Subcutaneous abdominal adipose tissue (tissue), 5 donors: ENCODE measurements at regions not wholly inside any gene's neighbourhood (a gene's known extent, or its start where the extent isn't known, plus 50 kb on each side); places are given as distances from the start of the nearest gene placed in this dataset.
A peak's percentile ranks its signal among the peaks of the same experiment; 100 is the strongest.

ENCODE experiments used
- H3K27ac ChIP-seq: one replicate; pipeline ENCODE4 v1.7.0; 2013; ENCODE audit warnings: low read depth, mild to moderate bottlenecking, inconsistent platforms, low read length, moderate library complexity
- H3K27me3 ChIP-seq, 5 donors: one replicate each; pipeline ENCODE4 v1.7.0; 2013; ENCODE audit warnings: low read length in 5 of 5, inconsistent platforms in 1 of 5; ENCODE audit not compliant: control insufficient read depth in 5 of 5, insufficient read depth in 4 of 5
- H3K36me3 ChIP-seq, 5 donors: one replicate each; pipeline ENCODE4 v1.7.0; 2013; ENCODE audit warnings: low read length in 5 of 5; ENCODE audit not compliant: control insufficient read depth in 5 of 5, insufficient read depth in 5 of 5
- H3K4me1 ChIP-seq, 5 donors: one replicate each; pipeline ENCODE4 v1.7.0; 2013; ENCODE audit warnings: low read length in 5 of 5, mild to moderate bottlenecking in 3 of 5, moderate library complexity in 1 of 5; ENCODE audit not compliant: control insufficient read depth in 5 of 5, insufficient read depth in 5 of 5
- H3K4me3 ChIP-seq, 5 donors: one replicate each; pipeline ENCODE4 v1.7.0; 2013; ENCODE audit warnings: low read length in 5 of 5, low read depth in 1 of 5
- H3K9ac ChIP-seq, 5 donors: one replicate each; pipeline ENCODE4 v1.7.0; 2013; ENCODE audit warnings: low read length in 5 of 5, mild to moderate bottlenecking in 4 of 5, moderate library complexity in 3 of 5
- H3K9me3 ChIP-seq, 5 donors: one replicate each; pipeline ENCODE4 v1.7.0; 2013; ENCODE audit warnings: low read length in 5 of 5; ENCODE audit not compliant: control insufficient read depth in 5 of 5
- donor health status: healthy.
- donor health status: healthy.
- donor health status: healthy.
- donor health status: healthy.
- donor health status: healthy.

DNA sequence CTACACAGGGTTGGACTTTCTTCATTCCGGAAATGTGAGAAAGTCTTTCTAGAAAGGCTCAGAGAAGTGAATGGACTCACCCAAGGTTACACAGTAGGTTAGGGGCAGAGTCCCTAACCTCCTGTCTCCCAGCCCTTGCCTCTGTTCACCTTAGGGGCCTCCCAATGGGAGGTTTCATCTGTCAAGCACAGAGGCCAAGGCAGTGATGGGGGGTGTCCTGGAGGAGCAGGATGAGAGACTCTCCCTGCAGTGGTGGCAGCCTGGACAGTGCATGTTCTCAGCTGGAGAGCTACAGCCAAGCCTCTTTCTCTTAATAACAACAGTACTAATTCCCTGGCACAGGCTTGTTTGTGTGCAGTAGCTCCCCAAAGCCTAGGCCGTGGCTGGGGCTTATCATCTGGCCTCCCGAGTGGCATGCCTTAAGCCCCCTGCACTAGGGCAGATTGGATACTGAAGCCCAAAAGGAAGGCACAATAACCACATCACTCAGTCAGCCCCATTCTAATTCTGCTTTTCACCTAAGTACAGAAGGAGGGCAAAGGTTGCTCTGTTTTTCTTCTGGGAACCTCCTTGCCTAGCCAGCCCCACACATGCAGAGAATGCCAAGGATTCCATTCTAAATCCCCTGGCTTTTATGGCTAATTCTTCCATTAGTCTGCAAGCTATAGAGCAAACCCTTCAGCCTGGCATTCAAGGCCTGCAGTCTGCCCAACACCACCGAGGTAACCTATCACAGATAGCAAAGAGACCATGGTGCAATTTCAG, 50.2 kb upstream of the XPA start:
- no peak overlapping the region for H3K9ac ChIP-seq
- no peak overlapping the region for H3K4me3 ChIP-seq
- peaks cover 0 to 8% (median 0%) of the 10 kb centered on the region in 5 donors for H3K27me3 ChIP-seq
- peaks cover 0 to 36% (median 19%) of the 10 kb centered on the region in 5 donors for H3K4me1 ChIP-seq
- no peak overlapping the region for H3K27ac ChIP-seq
- peaks cover 0 to 6% (median 5%) of the 10 kb centered on the region in 5 donors for H3K9me3 ChIP-seq
- H3K36me3 ChIP-seq = no peaks in the 10 kb centered on the region

- Histone ChIP-seq H3K4me1 (peaks cover 0 to 36% (median 19%) of the 10 kb centered on the region in 5 donors), H3K4me3 (no peak overlapping the region), H3K9ac (no peak overlapping the region), H3K36me3 (no peaks in the 10 kb centered on the region), H3K27me3 (peaks cover 0 to 8% (median 0%) of the 10 kb centered on the region in 5 donors), H3K27ac (no peak overlapping the region), H3K9me3 (no peaks in the 10 kb centered on the region)
These were observed 51.4 kb upstream of the XPA start for GRCh38 chr9:97748525-97748924.

DNA sequence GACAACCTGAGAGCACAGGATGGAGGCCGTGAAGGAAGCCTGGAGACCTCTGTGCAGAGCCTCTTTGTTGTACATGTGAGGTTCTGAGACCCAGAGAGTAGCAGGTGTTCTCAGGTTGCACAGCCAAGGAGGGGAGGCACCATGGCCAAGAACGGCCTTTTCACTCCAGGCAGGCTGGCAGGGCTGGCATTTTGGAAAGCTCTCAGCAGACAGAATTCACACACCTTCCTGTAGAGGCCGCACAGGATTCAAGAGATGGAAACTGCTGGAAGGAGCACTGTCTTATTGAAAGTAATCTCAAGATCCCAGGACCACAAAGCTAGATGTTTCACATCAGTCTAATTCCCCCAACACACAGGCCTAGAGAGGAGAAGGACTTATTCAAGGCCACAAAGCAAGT, 52.8 kb upstream of the XPA start:
- Histone ChIP-seq H3K9ac (no peak overlapping the region), H3K4me3 (peak overlapping the region in 1 of 5 donors; percentile 13), H3K27ac (no peak overlapping the region), H3K27me3 (peaks cover 0 to 6% (median 0%) of the 10 kb centered on the region in 5 donors), H3K9me3 (no peaks in the 10 kb centered on the region), H3K4me1 (peaks cover 0 to 36% (median 19%) of the 10 kb centered on the region in 5 donors), H3K36me3 (no peaks in the 10 kb centered on the region)

- Histone ChIP-seq H3K4me3 (no peak overlapping the region), H3K27ac (no peak overlapping the region), H3K9me3 (no peaks in the 10 kb centered on the region), H3K27me3 (no peaks in the 10 kb centered on the region), H3K9ac (no peak overlapping the region), H3K36me3 (no peaks in the 10 kb centered on the region), H3K4me1 (peaks cover 0 to 41% (median 19%) of the 10 kb centered on the region in 5 donors)
These were observed 54.4 kb upstream of the XPA start for GRCh38 chr9:97751531-97751930.

DNA sequence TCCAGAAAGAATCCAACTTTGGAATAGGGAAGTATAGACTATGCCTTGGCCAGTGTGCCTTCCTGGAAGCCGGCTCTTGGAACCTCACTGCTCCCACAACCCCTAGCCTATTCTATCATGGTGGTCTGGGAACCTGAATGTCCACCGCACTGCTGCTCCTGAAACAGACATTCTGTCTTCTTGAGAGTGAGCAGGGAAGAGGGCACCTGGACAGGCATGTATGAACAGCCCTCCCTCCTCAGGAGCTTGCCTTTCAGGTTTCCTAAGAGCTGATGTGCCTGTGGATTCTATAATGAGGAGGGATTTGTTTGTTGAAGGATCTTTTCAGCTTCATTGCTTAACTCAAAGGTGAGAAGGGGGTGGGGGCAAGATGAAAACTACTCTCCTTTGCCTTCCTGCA, 55.1 kb upstream of the XPA start:
- Histone ChIP-seq H3K4me1 (peaks cover 0 to 36% (median 16%) of the 10 kb centered on the region in 5 donors), H3K9ac (no peak overlapping the region), H3K27me3 (no peaks in the 10 kb centered on the region), H3K4me3 (no peak overlapping the region), H3K36me3 (no peaks in the 10 kb centered on the region), H3K27ac (no peak overlapping the region), H3K9me3 (peaks cover 0 to 3% (median 0%) of the 10 kb centered on the region in 5 donors)

DNA sequence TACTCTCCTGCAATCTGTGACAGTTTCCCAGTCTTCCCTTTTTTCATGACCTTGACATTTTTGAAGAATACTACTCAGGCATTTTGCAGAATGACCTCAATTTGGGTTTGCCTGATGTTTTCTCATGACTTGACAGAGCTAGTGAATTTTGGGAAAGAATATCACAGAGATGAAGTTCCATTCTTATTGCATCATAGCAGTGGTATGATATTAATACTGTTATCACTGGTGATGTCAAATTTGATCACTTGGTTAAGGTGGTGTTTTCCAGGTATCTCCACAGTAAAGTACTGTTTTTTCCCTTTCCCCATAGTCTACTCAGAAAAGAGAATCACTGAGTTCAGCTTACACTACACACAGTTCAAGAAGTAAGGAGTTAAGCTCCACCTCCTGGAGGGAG, 56.2 kb upstream of the XPA start:
- Histone ChIP-seq H3K9me3 (peaks cover 0 to 3% (median 0%) of the 10 kb centered on the region in 5 donors), H3K27ac (no peak overlapping the region), H3K27me3 (no peaks in the 10 kb centered on the region), H3K36me3 (no peaks in the 10 kb centered on the region), H3K9ac (no peak overlapping the region), H3K4me3 (no peak overlapping the region), H3K4me1 (peaks cover 0 to 25% (median 7%) of the 10 kb centered on the region in 5 donors)

- no peaks in the 10 kb centered on the region for H3K36me3 ChIP-seq
- H3K9ac ChIP-seq = no peak overlapping the region
- H3K9me3 ChIP-seq = peaks cover 0 to 3% (median 0%) of the 10 kb centered on the region in 5 donors
- no peak overlapping the region for H3K4me3 ChIP-seq
- H3K27ac ChIP-seq = no peak overlapping the region
- H3K4me1 ChIP-seq = peaks cover 0 to 24% (median 8%) of the 10 kb centered on the region in 5 donors
- no peaks in the 10 kb centered on the region for H3K27me3 ChIP-seq
These were observed 56.8 kb upstream of the XPA start for GRCh38 chr9:97753975-97754374.

DNA sequence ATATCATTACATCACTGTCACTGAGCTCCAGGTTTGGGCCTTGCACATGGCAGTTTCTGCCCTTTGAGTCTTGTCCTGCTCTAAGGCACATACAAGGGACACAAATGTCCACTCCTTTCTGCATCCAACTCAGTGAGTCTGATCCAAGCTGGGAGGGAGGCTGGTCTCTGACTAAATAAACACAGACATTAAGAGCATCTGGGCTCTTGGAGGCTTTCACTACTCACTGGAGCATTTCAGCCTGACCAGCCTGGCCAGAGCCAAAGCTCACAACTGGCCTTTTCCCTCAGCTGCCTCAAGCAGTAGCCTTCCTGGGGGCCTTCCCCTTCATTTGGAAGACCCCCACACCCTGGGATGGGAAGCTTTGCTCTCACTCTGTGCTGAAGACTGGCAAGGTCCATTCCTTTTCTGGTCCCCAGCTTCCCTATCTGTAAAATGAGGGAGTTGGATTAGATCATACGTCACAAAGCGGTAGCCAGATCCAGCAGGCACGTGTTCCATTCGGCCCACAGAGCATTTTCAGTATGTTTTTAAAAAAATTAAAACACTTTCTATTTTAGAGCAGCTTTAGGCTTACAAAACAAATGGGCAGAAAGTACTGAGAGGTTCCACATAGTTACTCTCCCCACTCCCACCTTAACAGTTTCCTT, 58.6 kb upstream of the XPA start:
- Histone ChIP-seq H3K9ac (no peak overlapping the region), H3K27ac (no peak overlapping the region), H3K4me1 (peaks cover 6 to 27% (median 15%) of the 10 kb centered on the region in 5 donors), H3K27me3 (no peaks in the 10 kb centered on the region), H3K36me3 (no peaks in the 10 kb centered on the region), H3K9me3 (peaks cover 0 to 3% (median 0%) of the 10 kb centered on the region in 5 donors), H3K4me3 (no peak overlapping the region)

DNA sequence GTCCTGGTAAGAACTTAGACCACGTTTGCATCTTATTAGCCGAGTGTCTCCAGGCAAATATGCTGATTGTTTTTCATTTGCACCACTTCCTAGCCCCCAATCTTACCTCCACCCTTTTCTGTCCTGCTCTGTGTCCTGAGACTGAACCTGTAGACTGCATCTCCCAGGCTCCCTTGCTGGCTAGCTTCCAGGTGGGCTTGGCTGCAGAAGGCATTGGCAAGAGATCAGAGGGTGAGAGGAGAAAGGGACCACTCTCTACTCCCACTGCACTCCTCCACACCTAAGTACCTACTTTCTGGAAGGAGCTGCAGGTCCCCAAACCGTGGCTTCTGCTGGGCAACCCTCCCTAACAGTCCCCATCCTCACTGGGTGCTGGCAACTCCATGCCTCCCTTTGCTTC, 59.9 kb upstream of the XPA start:
- Histone ChIP-seq H3K27ac (no peak overlapping the region), H3K27me3 (peaks cover 0 to 8% (median 0%) of the 10 kb centered on the region in 5 donors), H3K9ac (no peak overlapping the region), H3K36me3 (no peaks in the 10 kb centered on the region), H3K9me3 (peaks cover 0 to 3% (median 0%) of the 10 kb centered on the region in 5 donors), H3K4me3 (no peak overlapping the region), H3K4me1 (peaks cover 6 to 35% (median 24%) of the 10 kb centered on the region in 5 donors)

DNA sequence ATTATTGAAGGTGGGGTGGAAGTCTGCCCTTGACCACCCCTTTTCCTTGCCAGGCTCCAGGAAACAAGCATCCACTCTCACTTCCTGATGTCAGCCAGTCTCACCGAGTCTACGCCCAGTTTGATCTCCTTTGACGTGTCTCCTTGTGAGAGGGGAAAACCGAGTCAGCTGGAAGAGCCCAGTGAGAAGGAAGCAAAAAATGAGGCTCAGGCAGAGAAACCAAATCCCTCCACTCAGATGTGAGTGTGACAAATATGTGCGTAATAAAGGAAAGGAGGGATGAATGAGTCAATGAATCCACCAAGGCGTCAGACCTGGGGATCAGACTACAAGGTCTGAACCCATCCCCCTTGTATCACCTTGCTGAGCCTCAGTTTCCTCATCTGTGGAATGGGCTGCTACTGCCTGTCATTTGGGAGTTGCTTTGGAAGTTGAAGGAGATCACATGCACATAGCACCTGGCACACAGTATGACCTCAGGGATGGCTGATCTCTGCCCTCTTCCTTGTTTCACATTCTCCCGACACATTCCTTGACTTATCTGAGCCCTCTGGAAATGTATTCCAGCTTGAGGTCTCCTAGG, 61.3 kb upstream of the XPA start:
- Histone ChIP-seq H3K9ac (no peak overlapping the region), H3K9me3 (peaks cover 0 to 3% (median 0%) of the 10 kb centered on the region in 5 donors), H3K27me3 (peaks cover 0 to 8% (median 0%) of the 10 kb centered on the region in 5 donors), H3K4me3 (no peak overlapping the region), H3K36me3 (no peaks in the 10 kb centered on the region), H3K4me1 (peaks cover 6 to 42% (median 24%) of the 10 kb centered on the region in 5 donors), H3K27ac (no peak overlapping the region)
